ENCODE measurements at regions not wholly inside any gene's neighbourhood (a gene's known extent, or its start where the extent isn't known, plus 50 kb on each side); places are given as distances from the start of the nearest gene placed in this dataset.
"Not testable (repeated sequence)": the region's sequence is repeated elsewhere in the genome, so short reads cannot be mapped to it uniquely, and the experiment has no call there.

DNA sequence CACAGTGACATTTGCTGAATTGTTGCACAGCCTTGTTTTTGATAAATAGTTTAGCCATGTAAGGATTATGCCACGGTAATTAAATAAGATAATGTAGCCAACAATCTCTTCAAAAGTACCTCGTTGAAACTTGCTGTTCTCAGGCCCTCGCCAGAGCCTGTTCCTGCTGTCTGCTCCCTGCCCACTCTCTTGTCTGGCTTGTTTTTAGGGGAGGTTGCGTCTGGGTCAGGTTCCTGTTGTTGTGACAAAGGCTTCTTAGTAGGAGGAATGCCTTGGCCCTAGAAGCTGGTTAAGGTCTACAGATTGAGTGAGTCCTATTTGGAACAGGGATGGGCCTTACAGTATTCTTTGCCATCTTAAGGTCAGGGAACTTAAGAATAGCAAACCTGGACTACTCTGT is 294.0 kb upstream of the NOTCH2NLA start:
- TF ChIP-seq, protein P1, sequence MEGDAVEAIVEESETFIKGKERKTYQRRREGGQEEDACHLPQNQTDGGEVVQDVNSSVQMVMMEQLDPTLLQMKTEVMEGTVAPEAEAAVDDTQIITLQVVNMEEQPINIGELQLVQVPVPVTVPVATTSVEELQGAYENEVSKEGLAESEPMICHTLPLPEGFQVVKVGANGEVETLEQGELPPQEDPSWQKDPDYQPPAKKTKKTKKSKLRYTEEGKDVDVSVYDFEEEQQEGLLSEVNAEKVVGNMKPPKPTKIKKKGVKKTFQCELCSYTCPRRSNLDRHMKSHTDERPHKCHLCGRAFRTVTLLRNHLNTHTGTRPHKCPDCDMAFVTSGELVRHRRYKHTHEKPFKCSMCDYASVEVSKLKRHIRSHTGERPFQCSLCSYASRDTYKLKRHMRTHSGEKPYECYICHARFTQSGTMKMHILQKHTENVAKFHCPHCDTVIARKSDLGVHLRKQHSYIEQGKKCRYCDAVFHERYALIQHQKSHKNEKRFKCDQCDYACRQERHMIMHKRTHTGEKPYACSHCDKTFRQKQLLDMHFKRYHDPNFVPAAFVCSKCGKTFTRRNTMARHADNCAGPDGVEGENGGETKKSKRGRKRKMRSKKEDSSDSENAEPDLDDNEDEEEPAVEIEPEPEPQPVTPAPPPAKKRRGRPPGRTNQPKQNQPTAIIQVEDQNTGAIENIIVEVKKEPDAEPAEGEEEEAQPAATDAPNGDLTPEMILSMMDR (IDR thresholded peaks at IDR 0.05) = not testable (repeated sequence)
- not testable (repeated sequence) for TF ChIP-seq RAD21 (IDR thresholded peaks at IDR 0.05; ENCODE audit: low read length); POLR2AphosphoS5 (IDR thresholded peaks at IDR 0.05; ENCODE audit: low read depth, low read length); YY1 (IDR thresholded peaks at IDR 0.05; ENCODE audit: low read depth)

Measured in SK-N-SH (cell line).